PC-3 (cell line): ENCODE measurements at regions not wholly inside any gene's neighbourhood (a gene's known extent, or its start where the extent isn't known, plus 50 kb on each side); places are given as distances from the start of the nearest gene placed in this dataset.

Source experiments
- ATAC-seq: fragments of 200-7000 bp; cut with Tn5 transposase; 2 replicates; pipeline ENCODE4 v1.9.1; 2020; ENCODE audit warnings: mild to moderate bottlenecking, moderate library complexity
- BruUV-seq: library from RNA; stranded (reverse); fragments of 400-500 nt; replicated peaks from 2 replicates; lab custom pipeline; 2021; lab: Mats Ljungman, UMichigan
- CTCF ChIA-PET: fragments of 300-600 bp; sonication (Branson Sonifier 250); formaldehyde crosslinking; loops from one replicate; lab custom pipeline; 2022; ENCODE audit warnings: antibody characterized with exemption; lab: Charles Lee
- POLR2A ChIA-PET: fragments of 300-600 bp; sonication (Branson Sonifier 250); formaldehyde crosslinking; loops from one replicate; lab custom pipeline; 2022; ENCODE audit warnings: antibody characterized with exemption; ENCODE audit not compliant: unreplicated experiment; lab: Charles Lee
- DNase-seq: peaks from one replicate; pipeline ENCODE4 v3.0.0-alpha.2; 2015
- H2AFZ ChIP-seq: fragments of 300-600 bp; sonication (generic); 2 replicates; pipeline ENCODE4 v1.6.0; 2016; ENCODE audit warnings: antibody characterized with exemption, low read length
- H3F3A ChIP-seq: fragments of 300-600 bp; sonication (generic); one replicate; pipeline ENCODE4 v1.6.0; 2017; ENCODE audit warnings: antibody characterized with exemption, low read length, control low read depth, mild to moderate bottlenecking; ENCODE audit not compliant: unreplicated experiment
- H3K27ac ChIP-seq: fragments of 300-600 bp; sonication (generic); 2 replicates; pipeline ENCODE4 v1.5.1; 2016; ENCODE audit warnings: mild to moderate bottlenecking, low read length
- H3K27me3 ChIP-seq: fragments of 300-600 bp; sonication (generic); 2 replicates; pipeline ENCODE4 v1.6.1; 2016; ENCODE audit warnings: low read length, mixed read lengths
- H3K36me3 ChIP-seq: fragments of 300-600 bp; sonication (generic); 2 replicates; pipeline ENCODE4 v1.6.1; 2016; ENCODE audit warnings: low read depth, mixed run types, low read length, mixed read lengths
- H3K4me1 ChIP-seq: fragments of 300-600 bp; sonication (generic); 2 replicates; pipeline ENCODE4 v1.5.1; 2016; ENCODE audit warnings: low read length; ENCODE audit not compliant: insufficient read depth
- H3K4me2 ChIP-seq: fragments of 300-600 bp; sonication (generic); 2 replicates; pipeline ENCODE4 v1.6.0; 2016; ENCODE audit warnings: low read length
- H3K4me3 ChIP-seq: fragments of 300-600 bp; sonication (generic); 2 replicates; pipeline ENCODE4 v1.5.1; 2016; ENCODE audit warnings: mild to moderate bottlenecking, low read length, mixed read lengths
- H3K79me2 ChIP-seq: fragments of 300-600 bp; sonication (generic); 2 replicates; pipeline ENCODE4 v1.6.1; 2017; ENCODE audit warnings: low read length, mixed read lengths
- H3K9ac ChIP-seq: fragments of 300-600 bp; sonication (generic); 2 replicates; pipeline ENCODE4 v1.6.0; 2016; ENCODE audit warnings: mild to moderate bottlenecking, low read length
- H3K9me2 ChIP-seq: fragments of 300-600 bp; sonication (generic); replicated peaks from 2 replicates; pipeline ENCODE4 v1.6.1; 2016; ENCODE audit warnings: mixed run types, low read length, mixed read lengths
- H3K9me3 ChIP-seq: fragments of 300-600 bp; sonication (generic); 2 replicates; pipeline ENCODE4 v1.6.1; 2016; ENCODE audit warnings: low read length, mixed read lengths
- H4K20me1 ChIP-seq: fragments of 300-600 bp; sonication (generic); 2 replicates; pipeline ENCODE4 v1.6.1; 2016; ENCODE audit warnings: low read length, mixed read lengths
- CTCF ChIP-seq: fragments of 300-600 bp; sonication (generic); conservative IDR thresholded peaks from 2 replicates; pipeline ENCODE4 v1.5.1; 2017; ENCODE audit warnings: antibody characterized with exemption, low read depth, mild to moderate bottlenecking, low read length
- EZH2 ChIP-seq: fragments of 300-600 bp; sonication (generic); IDR thresholded peaks from one replicate; pipeline ENCODE4 v1.6.1; 2017; ENCODE audit warnings: antibody characterized with exemption, mild to moderate bottlenecking, low read length; ENCODE audit not compliant: unreplicated experiment
- EZH2phosphoT487 ChIP-seq: fragments of 300-600 bp; sonication (generic); IDR thresholded peaks from 2 replicates; pipeline ENCODE4 v1.6.1; 2018; ENCODE audit warnings: mild to moderate bottlenecking, antibody characterized with exemption, low read length, borderline replicate concordance
- intact Hi-C: fragments of 100-400 bp; cut with micrococcal nuclease; formaldehyde crosslinking; loops from 2 replicates; pipeline ENCODE4 v1.9.0; 2023

DNA sequence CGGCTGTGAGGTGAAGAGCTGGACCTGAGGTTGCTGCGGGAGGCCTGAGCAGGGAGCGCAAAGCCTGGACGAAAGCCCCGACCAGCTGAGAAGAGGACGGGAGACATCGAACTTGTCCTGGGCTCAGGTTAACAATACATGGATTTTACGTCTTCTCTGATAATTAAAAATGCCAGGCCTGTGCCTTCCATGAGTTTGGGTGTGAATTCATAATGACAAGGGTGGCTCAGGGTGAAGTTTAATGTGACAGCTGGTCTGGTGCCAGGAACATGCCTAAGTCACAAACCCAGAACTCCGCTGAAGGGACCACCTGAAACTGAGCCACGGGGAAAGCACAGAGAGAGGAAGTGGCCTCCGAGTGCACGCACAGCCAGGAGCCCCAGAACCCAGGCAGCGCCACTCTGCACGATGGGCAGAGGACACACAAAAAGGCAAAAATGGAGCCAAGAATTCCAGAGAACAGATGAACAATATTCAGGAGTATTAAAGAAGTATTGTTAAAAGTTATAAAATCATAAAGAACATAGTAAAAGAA is 150.1 kb upstream of the RPS6KA2 start:
- Histone ChIP-seq H3K36me3 (no peaks in the 10 kb centered on the region), H3K4me1 (no peaks in the 10 kb centered on the region), H2AFZ (no peak overlapping the region), H3K4me3 (no peak overlapping the region), H3K27ac (no peak overlapping the region), H3K79me2 (no peaks in the 10 kb centered on the region), H3K9me2 (no peaks in the 10 kb centered on the region), H3F3A (no peaks in the 10 kb centered on the region), H3K4me2 (no peak overlapping the region), H4K20me1 (no peaks in the 10 kb centered on the region), H3K27me3 (no peaks in the 10 kb centered on the region), H3K9me3 (no peaks in the 10 kb centered on the region), H3K9ac (no peak overlapping the region)
- ATAC-seq (no peak), DNase-seq (no peak)
- ChIA-PET POLR2A (no interaction called here), CTCF (no interaction called here)
- TF ChIP-seq CTCF (no peak), EZH2 (no peak), EZH2phosphoT487 (no peak)
- intact Hi-C loops = no loop called here
- no TSS peak for BruUV-seq

DNA sequence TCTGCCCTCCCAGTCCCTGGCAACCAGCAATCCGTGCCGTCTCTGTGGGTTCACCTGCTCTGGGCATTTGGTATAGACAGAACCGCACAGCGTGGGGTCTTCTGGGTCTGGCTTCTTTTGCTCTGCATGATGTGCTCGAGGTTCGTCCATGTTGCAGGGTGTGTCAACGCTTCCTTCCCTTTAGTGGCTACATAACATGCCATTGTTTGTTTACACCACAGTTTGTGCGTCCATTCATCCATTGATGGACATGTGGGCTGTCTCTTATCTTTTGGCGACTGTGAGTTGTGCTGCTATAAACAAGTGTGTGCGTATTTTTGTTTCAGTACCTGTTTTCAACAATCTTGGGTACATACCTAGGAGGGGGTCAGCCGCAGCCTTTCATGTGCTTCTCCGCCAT is 149.5 kb upstream of the RPS6KA2 start:
- Histone ChIP-seq H2AFZ (no peak overlapping the region), H3K9ac (no peak overlapping the region), H3K4me3 (no peak overlapping the region), H3K4me2 (no peak overlapping the region), H3K27ac (no peak overlapping the region), H3F3A (no peaks in the 10 kb centered on the region), H3K79me2 (no peaks in the 10 kb centered on the region), H3K36me3 (no peaks in the 10 kb centered on the region), H3K27me3 (no peaks in the 10 kb centered on the region), H4K20me1 (no peaks in the 10 kb centered on the region), H3K9me3 (no peaks in the 10 kb centered on the region), H3K9me2 (no peaks in the 10 kb centered on the region), H3K4me1 (no peaks in the 10 kb centered on the region)
- TF ChIP-seq EZH2 (no peak), EZH2phosphoT487 (no peak), CTCF (no peak)
- intact Hi-C loops = no loop called here
- ChIA-PET POLR2A (no interaction called here), CTCF (no interaction called here)
- no peak for ATAC-seq
- no peak for DNase-seq
- no TSS peak for BruUV-seq

DNA sequence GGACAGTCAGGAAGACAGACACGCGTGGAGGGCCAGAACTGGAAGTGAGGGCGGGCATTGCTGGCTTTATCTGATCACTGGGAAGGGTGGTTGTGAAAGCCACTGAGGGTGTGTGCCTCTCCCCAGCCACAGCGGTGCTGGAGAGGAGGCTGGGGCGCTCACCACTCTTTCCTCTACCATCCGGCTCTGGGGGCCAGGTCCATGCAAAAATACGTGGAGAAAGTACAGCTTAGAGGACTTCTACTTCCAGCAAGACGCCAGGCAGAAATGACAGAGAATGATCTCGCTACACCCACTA is 148.8 kb upstream of the RPS6KA2 start:
- H3K27ac ChIP-seq = no peak overlapping the region
- no peaks in the 10 kb centered on the region for H3F3A ChIP-seq
- H3K9me3 ChIP-seq = no peaks in the 10 kb centered on the region
- TF ChIP-seq EZH2 (no peak), CTCF (no peak), EZH2phosphoT487 (no peak)
- H3K9me2 ChIP-seq = no peaks in the 10 kb centered on the region
- DNase-seq (no peak), ATAC-seq (no peak)
- intact Hi-C loops = no loop called here
- no peaks in the 10 kb centered on the region for H3K36me3 ChIP-seq
- no peak overlapping the region for H3K4me2 ChIP-seq
- no peaks in the 10 kb centered on the region for H3K27me3 ChIP-seq
- H3K9ac ChIP-seq = no peak overlapping the region
- CTCF ChIA-PET = interaction anchor here (1.3 kb wide), 1 partner anchor 214 kb away, joined by 5 read pairs; no protein-coding TSS in a partner anchor
- H3K79me2 ChIP-seq = no peaks in the 10 kb centered on the region
- H3K4me3 ChIP-seq = no peak overlapping the region
- POLR2A ChIA-PET = no interaction called here
- H2AFZ ChIP-seq = no peak overlapping the region
- no TSS peak for BruUV-seq
- H4K20me1 ChIP-seq = no peaks in the 10 kb centered on the region
- H3K4me1 ChIP-seq = no peaks in the 10 kb centered on the region
